Loucy (cell line): ENCODE measurements at regions not wholly inside any gene's neighbourhood (a gene's known extent, or its start where the extent isn't known, plus 50 kb on each side); places are given as distances from the start of the nearest gene placed in this dataset.

Experiments used
- H2AFZ ChIP-seq: fragments of 200-600 bp; sonication (generic); 2 replicates; pipeline ENCODE4 v1.6.0; 2016; ENCODE audit warnings: antibody characterized with exemption, mild to moderate bottlenecking, low read length, moderate library complexity
- H3F3A ChIP-seq: fragments of 200-600 bp; 2 replicates; pipeline ENCODE4 v1.6.0; 2016; ENCODE audit warnings: antibody characterized with exemption, low read depth, mild to moderate bottlenecking
- H3K27me3 ChIP-seq: fragments of 200-600 bp; sonication (generic); 2 replicates; pipeline ENCODE4 v1.6.1; 2014; ENCODE audit warnings: low read length, mild to moderate bottlenecking; ENCODE audit not compliant: insufficient read depth, poor library complexity, severe bottlenecking
- H3K36me3 ChIP-seq: fragments of 200-600 bp; sonication (generic); 2 replicates; pipeline ENCODE4 v1.6.1; 2016; ENCODE audit warnings: low read length; ENCODE audit not compliant: insufficient read depth
- H3K4me1 ChIP-seq: fragments of 200-600 bp; sonication (generic); 2 replicates; pipeline ENCODE4 v1.5.1; 2014; ENCODE audit warnings: low read length, mild to moderate bottlenecking; ENCODE audit not compliant: insufficient read depth, poor library complexity, severe bottlenecking
- H3K4me2 ChIP-seq: fragments of 200-600 bp; sonication (generic); 2 replicates; pipeline ENCODE4 v1.6.0; 2014; ENCODE audit warnings: antibody characterized with exemption, low read length, low read depth, mild to moderate bottlenecking; ENCODE audit not compliant: poor library complexity, severe bottlenecking
- H3K4me3 ChIP-seq: fragments of 200-600 bp; sonication (generic); 2 replicates; pipeline ENCODE4 v1.5.1; 2014; ENCODE audit warnings: low read length, mild to moderate bottlenecking, mixed read lengths; ENCODE audit not compliant: poor library complexity, severe bottlenecking
- H3K79me2 ChIP-seq: fragments of 200-600 bp; sonication (generic); 2 replicates; pipeline ENCODE4 v1.6.1; 2014; ENCODE audit warnings: low read length; ENCODE audit not compliant: insufficient read depth
- H3K9ac ChIP-seq: fragments of 200-600 bp; sonication (generic); 2 replicates; pipeline ENCODE4 v1.6.0; 2014; ENCODE audit warnings: mild to moderate bottlenecking, low read depth, low read length, moderate library complexity; ENCODE audit not compliant: poor library complexity, severe bottlenecking
- H3K9me2 ChIP-seq: fragments of 200-600 bp; sonication (generic); replicated peaks from 2 replicates; pipeline ENCODE4 v1.6.1; 2016; ENCODE audit warnings: low read depth, low read length, mixed read lengths
- H3K9me3 ChIP-seq: fragments of 200-600 bp; sonication (generic); 2 replicates; pipeline ENCODE4 v1.6.1; 2014; ENCODE audit warnings: mild to moderate bottlenecking, antibody characterized with exemption, low read length, low read depth; ENCODE audit not compliant: insufficient read depth
- H4K20me1 ChIP-seq: fragments of 200-600 bp; sonication (generic); 2 replicates; pipeline ENCODE4 v1.6.0; 2014; ENCODE audit warnings: antibody characterized with exemption, low read length, mild to moderate bottlenecking; ENCODE audit not compliant: insufficient read depth, poor library complexity, severe bottlenecking
- CTCF ChIP-seq: fragments of 200-600 bp; sonication (generic); conservative IDR thresholded peaks from 2 replicates; pipeline ENCODE4 v1.5.1; 2014; ENCODE audit warnings: mild to moderate bottlenecking, antibody characterized with exemption, low read length
- EZH2phosphoT487 ChIP-seq: fragments of 200-600 bp; IDR thresholded peaks from 2 replicates; pipeline ENCODE4 v1.6.1; 2018; ENCODE audit warnings: antibody characterized with exemption, mild to moderate bottlenecking, moderate library complexity, borderline replicate concordance

GRCh38 chr3:69605867-69606266, 133.4 kb upstream of the MITF start:
- Histone ChIP-seq H3K9me2 (no peaks in the 10 kb centered on the region), H3K27me3 (no peaks in the 10 kb centered on the region), H3K9ac (no peak overlapping the region), H3K4me1 (no peaks in the 10 kb centered on the region), H3K79me2 (no peaks in the 10 kb centered on the region), H3K9me3 (no peaks in the 10 kb centered on the region; the same call in 1 of the 2 replicates), H3K4me2 (no peak overlapping the region), H3F3A (no peaks in the 10 kb centered on the region), H3K4me3 (no peak overlapping the region), H2AFZ (no peak overlapping the region), H4K20me1 (no peaks in the 10 kb centered on the region), H3K36me3 (no peaks in the 10 kb centered on the region)
- TF ChIP-seq CTCF (no peak), EZH2phosphoT487 (no peak)

GRCh38 chr3:69604735-69605450, 134.4 kb upstream of the MITF start:
- TF ChIP-seq CTCF (no peak), EZH2phosphoT487 (no peak)
- Histone ChIP-seq H3K36me3 (no peaks in the 10 kb centered on the region), H3F3A (no peaks in the 10 kb centered on the region), H3K79me2 (no peaks in the 10 kb centered on the region), H4K20me1 (no peaks in the 10 kb centered on the region), H3K4me1 (no peaks in the 10 kb centered on the region), H3K9me3 (no peaks in the 10 kb centered on the region; the same call in 1 of the 2 replicates), H3K4me3 (no peak overlapping the region), H3K9ac (no peak overlapping the region), H2AFZ (no peak overlapping the region), H3K9me2 (no peaks in the 10 kb centered on the region), H3K4me2 (no peak overlapping the region), H3K27me3 (no peaks in the 10 kb centered on the region)

GRCh38 chr3:69602112-69602511, 137.2 kb upstream of the MITF start:
- Histone ChIP-seq H3K27me3 (no peaks in the 10 kb centered on the region), H3K36me3 (no peaks in the 10 kb centered on the region), H3K9me2 (no peaks in the 10 kb centered on the region), H3K9me3 (no peaks in the 10 kb centered on the region; the same call in 1 of the 2 replicates), H2AFZ (no peak overlapping the region), H3K79me2 (no peaks in the 10 kb centered on the region), H3K9ac (no peak overlapping the region), H3K4me3 (no peak overlapping the region), H3K4me1 (no peaks in the 10 kb centered on the region), H3F3A (no peaks in the 10 kb centered on the region), H3K4me2 (no peak overlapping the region), H4K20me1 (no peaks in the 10 kb centered on the region)
- no peak for TF ChIP-seq EZH2phosphoT487
- no peak for TF ChIP-seq CTCF
